ENCODE measurements at regions not wholly inside any gene's neighbourhood (a gene's known extent, or its start where the extent isn't known, plus 50 kb on each side); places are given as distances from the start of the nearest gene placed in this dataset.

GRCh38 chr4:156596706-156597329, 374.8 kb downstream of the PDGFC start:
- Histone ChIP-seq H4K20me1 (ENCODE audit: insufficient read depth) (no peaks in the 10 kb centered on the region), H3K9ac (ENCODE audit: low read length) (no peak overlapping the region), H3K4me2 (ENCODE audit: low read length) (no peak overlapping the region), H3K9me2 (ENCODE audit: insufficient read depth) (no peaks in the 10 kb centered on the region), H3K4me1 (ENCODE audit: control insufficient read depth in 1 of 2, insufficient read depth in 2 of 2, low read length in 2 of 2) (no peaks in the 10 kb centered on the region), H3K27ac (ENCODE audit: low read depth, low read length) (no peak overlapping the region), H3K36me3 (ENCODE audit: control insufficient read depth in 1 of 2, insufficient read depth in 2 of 2, low read length in 2 of 2) (no peaks in the 10 kb centered on the region), H3K79me2 (ENCODE audit: insufficient read depth, low read length) (no peaks in the 10 kb centered on the region), H3K27me3 (ENCODE audit: insufficient read depth, low read length) (no peaks in the 10 kb centered on the region), H2AFZ (ENCODE audit: low read depth, low read length, poor library complexity, severe bottlenecking) (no peak overlapping the region), H3K4me3 (replicated peaks in 1 of 2; ENCODE audit: low read depth in 1 of 2, low read length in 2 of 2) (no peak overlapping the region), H3K9me3 (ENCODE audit: control insufficient read depth in 1 of 2, insufficient read depth in 1 of 2, low read depth in 1 of 2, low read length in 2 of 2) (no peaks in the 10 kb centered on the region)
- ChIA-PET POLR2A (no interaction called here), CTCF (no interaction called here), RAD21 (ENCODE audit: low non-redundant PET in 1 of 2, low total read pairs in 2 of 2, uncharacterized antibody in 2 of 2, unreplicated experiment in 2 of 2) (no interaction called here)
- intact Hi-C loops (cut with micrococcal nuclease): no loop called here
- ATAC-seq (no peak), DNase-seq (ENCODE audit: low read depth, low spot score) (no peak)
- no peak for TF ChIP-seq RAD21 (IDR thresholded peaks at IDR 0.05; ENCODE audit: low read depth)
- no peak for TF ChIP-seq CTCF (IDR thresholded peaks at IDR 0.05 in 2 of 3, conservative IDR thresholded peaks at IDR 0.05 in 1 of 3; ENCODE audit: borderline replicate concordance in 1 of 3, insufficient read depth in 1 of 3, low read depth in 2 of 3, low read length in 2 of 3)
- no peak for TF ChIP-seq CBX3 (IDR thresholded peaks at IDR 0.05; ENCODE audit: low read depth)
- no peak for TF ChIP-seq ZNF274 (IDR thresholded peaks at IDR 0.05; ENCODE audit: low read depth, low read length)
- TF ChIP-seq EZH2 (IDR thresholded peaks at IDR 0.05): no peak
- no peak for TF ChIP-seq JUND (IDR thresholded peaks at IDR 0.05)
- no peak for TF ChIP-seq ZFX (IDR thresholded peaks at IDR 0.05)
- no peak for TF ChIP-seq ATF3 (IDR thresholded peaks at IDR 0.05)
- no peak for TF ChIP-seq EZH2phosphoT487 (IDR thresholded peaks at IDR 0.05; ENCODE audit: borderline replicate concordance)
- no peak for TF ChIP-seq MAX (IDR thresholded peaks at IDR 0.05)
- TF ChIP-seq CEBPB (IDR thresholded peaks at IDR 0.05; ENCODE audit: low read depth): no peak
- no peak for TF ChIP-seq POLR2A (IDR thresholded peaks at IDR 0.05; ENCODE audit: borderline replicate concordance, extremely low read depth, insufficient read depth, insufficient read length)
- no peak for TF ChIP-seq REST (IDR thresholded peaks at IDR 0.05; ENCODE audit: low read depth)
- no TSS peak for BruUV-seq (replicated peaks)

Data from HCT116 (cell line).